HFF-Myc (cell line): ENCODE measurements at regions not wholly inside any gene's neighbourhood (a gene's known extent, or its start where the extent isn't known, plus 50 kb on each side); places are given as distances from the start of the nearest gene placed in this dataset.
"Not testable (repeated sequence)": the region's sequence is repeated elsewhere in the genome, so short reads cannot be mapped to it uniquely, and the experiment has no call there.

Source experiments
- DNase-seq: peaks from one replicate; pipeline ENCODE4 v3.0.0-alpha.2; 2011; ENCODE audit warnings: low read depth; ENCODE audit errors: extremely low read depth
- H3K4me3 ChIP-seq: replicated peaks from 2 replicates; pipeline ENCODE4 v1.5.1; 2011; ENCODE audit warnings: low read depth, mild to moderate bottlenecking, control low read depth, low read length
- CTCF ChIP-seq: IDR thresholded peaks from 2 replicates; pipeline ENCODE4 v1.5.1; 2012; ENCODE audit warnings: mild to moderate bottlenecking, low read depth, low read length, control low read depth; ENCODE audit errors: missing control alignments

GRCh38 chrX:114047558-114047957 is 536.3 kb upstream of the HTR2C start:
- no peak overlapping the region for H3K4me3 ChIP-seq
- no peak for DNase-seq
- TF ChIP-seq CTCF, result no peak

GRCh38 chrX:114046695-114047279 is 537.1 kb upstream of the HTR2C start:
- no peak overlapping the region for H3K4me3 ChIP-seq
- no peak for DNase-seq
- TF ChIP-seq CTCF, result no peak

- not testable (repeated sequence) for DNase-seq, H3K4me3 ChIP-seq
Measured at GRCh38 chrX:114041470-114041869, 542.4 kb upstream of the HTR2C start.

GRCh38 chrX:114040661-114041269 is 543.1 kb upstream of the HTR2C start:
- not testable (repeated sequence) for DNase-seq, H3K4me3 ChIP-seq

GRCh38 chrX:114040111-114040510 is 543.8 kb upstream of the HTR2C start:
- not testable (repeated sequence) for H3K4me3 ChIP-seq, DNase-seq

GRCh38 chrX:114038358-114038757 is 545.5 kb upstream of the HTR2C start:
- no peak for TF ChIP-seq CTCF
- DNase-seq, result no peak
- no peak overlapping the region for H3K4me3 ChIP-seq

- DNase-seq, result no peak
- no peak overlapping the region for H3K4me3 ChIP-seq
- no peak for TF ChIP-seq CTCF
Measured at GRCh38 chrX:114037515-114037914, 546.4 kb upstream of the HTR2C start.

GRCh38 chrX:114028907-114029662 is 554.8 kb upstream of the HTR2C start:
- no peak overlapping the region for H3K4me3 ChIP-seq
- no peak for DNase-seq
- TF ChIP-seq CTCF, result no peak
